Neural cell (in vitro differentiated cells): ENCODE measurements at regions not wholly inside any gene's neighbourhood (a gene's known extent, or its start where the extent isn't known, plus 50 kb on each side); places are given as distances from the start of the nearest gene placed in this dataset.

Source experiments
- CTCF ChIP-seq: fragments of 450-650 bp; IDR thresholded peaks from 2 replicates; pipeline ENCODE4 v1.5.1; 2014; ENCODE audit warnings: antibody characterized with exemption, mild to moderate bottlenecking, moderate library complexity; ENCODE audit not compliant: poor library complexity, severe bottlenecking
- EP300 ChIP-seq: fragments of 450-650 bp; conservative IDR thresholded peaks from 2 replicates; pipeline ENCODE4 v1.6.1; 2014; ENCODE audit warnings: antibody characterized with exemption, mild to moderate bottlenecking, moderate library complexity; ENCODE audit not compliant: poor library complexity, severe bottlenecking
- EZH2 ChIP-seq: fragments of 200-600, 300-800 bp; shearing (Covaris generic), sonication (generic); IDR thresholded peaks from 2 replicates; pipeline ENCODE4 v1.6.1; 2014; ENCODE audit warnings: antibody characterized with exemption, low read length, borderline replicate concordance, mild to moderate bottlenecking; ENCODE audit not compliant: insufficient read depth, poor library complexity, severe bottlenecking
- POLR2AphosphoS5 ChIP-seq: IDR thresholded peaks from 2 replicates; pipeline ENCODE4 v1.6.1; 2012
- REST ChIP-seq: IDR thresholded peaks from 2 replicates; pipeline ENCODE4 v1.6.1; 2012; ENCODE audit warnings: borderline replicate concordance
- SMC3 ChIP-seq: fragments of 450-650 bp; conservative IDR thresholded peaks from 2 replicates; pipeline ENCODE4 v1.6.1; 2014; ENCODE audit warnings: antibody characterized with exemption, mild to moderate bottlenecking, moderate library complexity; ENCODE audit not compliant: poor library complexity
- TAF1 ChIP-seq: IDR thresholded peaks from 2 replicates; pipeline ENCODE4 v1.6.1; 2012; ENCODE audit warnings: low read depth

GRCh38 chr7:49297958-49298357 lies 373.6 kb downstream of the CDC14C start:
- no peak for TF ChIP-seq EZH2
- no peak for TF ChIP-seq CTCF
- no peak for TF ChIP-seq SMC3
- no peak for TF ChIP-seq POLR2AphosphoS5
- TF ChIP-seq TAF1: no peak
- TF ChIP-seq REST: no peak
- no peak for TF ChIP-seq EP300
